ENCODE measurements at regions not wholly inside any gene's neighbourhood (a gene's known extent, or its start where the extent isn't known, plus 50 kb on each side); places are given as distances from the start of the nearest gene placed in this dataset.
"Not testable (repeated sequence)": the region's sequence is repeated elsewhere in the genome, so short reads cannot be mapped to it uniquely, and the experiment has no call there.

DNA sequence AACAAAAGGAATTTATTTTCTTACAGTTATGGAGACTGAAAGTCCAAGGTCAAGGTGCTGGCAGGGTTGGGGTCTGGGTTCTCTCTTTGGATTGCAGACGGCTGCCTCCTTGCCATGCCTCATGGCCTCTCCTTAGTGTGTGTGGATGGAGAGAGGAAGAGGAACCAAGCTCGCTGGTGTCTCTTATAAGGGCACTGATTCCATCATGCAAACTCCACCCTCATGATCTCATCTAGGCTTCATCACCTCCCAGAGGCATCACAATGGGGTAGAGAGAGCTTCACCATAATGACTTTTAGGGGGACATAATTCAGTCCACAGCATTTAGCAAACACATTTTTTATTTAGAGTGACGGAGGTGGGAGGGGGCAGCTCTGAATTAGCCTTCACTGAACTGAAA lies 104.9 kb upstream of the ABCC4 start:
- TF ChIP-seq ZNF274 (IDR thresholded peaks at IDR 0.05; ENCODE audit: low read depth, low read length): no peak
- H3K4me3 ChIP-seq (ENCODE audit: low read length): no peak overlapping the region

DNA sequence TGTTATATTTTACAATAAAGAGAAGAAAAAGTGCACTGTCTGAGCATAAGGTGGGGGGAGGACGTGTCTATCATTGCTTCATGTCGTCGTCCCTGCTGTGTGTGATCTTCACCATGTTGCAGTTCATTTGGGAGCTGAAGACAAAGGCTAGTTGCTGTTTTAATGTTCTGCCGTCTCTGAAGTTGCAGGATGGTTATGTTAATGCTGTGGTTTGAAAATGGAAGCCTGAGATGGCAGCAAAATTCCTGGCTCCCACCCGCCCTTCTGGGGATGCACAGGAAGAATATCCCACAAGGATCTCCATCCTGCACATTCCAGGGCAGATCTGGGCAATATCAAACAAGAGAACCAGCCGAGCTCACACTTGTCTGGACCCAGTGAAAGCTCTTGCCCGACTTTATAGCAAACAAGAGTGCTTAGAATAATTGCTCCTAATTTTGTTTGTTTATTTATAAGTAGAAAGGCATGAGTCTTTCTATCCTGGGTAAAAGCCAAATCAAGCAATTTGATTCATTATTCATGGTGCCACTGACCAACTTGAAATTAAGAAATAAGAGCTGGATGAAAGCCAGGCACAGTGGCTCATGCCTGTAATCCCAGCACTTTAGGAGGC lies 110.3 kb upstream of the ABCC4 start:
- no peak for TF ChIP-seq ZNF274 (IDR thresholded peaks at IDR 0.05; ENCODE audit: low read depth, low read length)
- no peak overlapping the region for H3K4me3 ChIP-seq (ENCODE audit: low read length)

DNA sequence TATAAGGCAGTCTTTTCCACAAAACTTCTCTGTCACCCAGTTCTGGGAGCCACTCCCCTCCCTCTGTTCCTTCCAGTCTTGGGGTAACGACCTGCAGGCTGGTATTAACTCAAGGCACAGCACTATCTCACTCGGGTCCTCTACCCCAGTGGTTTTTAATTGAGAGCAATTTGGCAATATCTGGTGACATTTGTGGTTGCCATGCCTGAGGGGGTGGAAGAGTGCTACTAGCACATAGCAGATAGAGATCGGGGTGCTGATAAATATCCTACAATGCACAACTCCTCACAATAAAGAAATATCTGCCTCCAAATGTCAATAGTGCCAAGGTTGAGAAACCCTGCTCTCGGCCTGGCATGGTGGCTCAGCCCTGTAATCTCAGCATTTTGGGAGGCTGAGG lies 117.7 kb upstream of the ABCC4 start:
- no peak overlapping the region for H3K4me3 ChIP-seq (ENCODE audit: low read length)
- TF ChIP-seq ZNF274 (IDR thresholded peaks at IDR 0.05; ENCODE audit: low read depth, low read length): no peak

DNA sequence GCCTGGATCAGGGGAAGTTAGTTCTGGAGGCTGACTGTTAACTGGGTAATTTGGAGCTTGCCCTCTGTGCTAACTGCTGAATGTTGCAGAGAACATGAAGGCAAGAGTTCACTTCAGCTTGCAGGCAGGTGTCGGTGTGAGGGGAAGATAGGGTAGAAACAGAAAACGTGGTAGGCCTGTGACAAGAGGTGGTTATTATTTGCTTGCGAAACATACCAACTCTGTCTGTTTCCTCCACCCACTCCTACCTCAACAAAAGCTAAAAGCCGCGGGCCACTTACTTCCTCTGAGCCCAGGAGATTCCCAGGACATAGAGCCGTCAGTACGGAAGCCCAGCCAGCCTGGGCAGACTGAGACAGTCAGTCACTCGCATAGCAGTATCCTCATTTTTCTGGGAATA lies 119.2 kb upstream of the ABCC4 start:
- no peak for TF ChIP-seq ZNF274 (IDR thresholded peaks at IDR 0.05; ENCODE audit: low read depth, low read length)
- H3K4me3 ChIP-seq (ENCODE audit: low read length): no peak overlapping the region

DNA sequence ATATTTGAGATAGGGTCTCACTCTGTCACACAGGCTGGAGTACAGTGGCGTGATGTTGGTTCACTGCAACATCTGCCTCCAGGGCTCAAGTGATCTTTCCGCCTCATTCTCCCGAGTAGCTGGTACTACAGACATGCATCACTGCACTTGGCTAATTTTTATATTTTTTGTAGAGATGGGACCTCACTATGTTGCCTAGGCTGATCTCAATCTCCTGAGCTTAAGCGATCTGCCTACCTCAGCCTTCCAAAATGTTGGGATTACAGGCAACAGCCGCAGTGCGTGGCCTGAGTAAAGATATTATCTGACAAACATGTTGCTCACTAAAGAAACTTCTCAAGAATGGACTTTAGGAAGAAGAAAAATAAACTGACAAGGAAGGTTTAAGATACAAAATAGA lies 125.4 kb upstream of the ABCC4 start:
- no peak for TF ChIP-seq ZNF274 (IDR thresholded peaks at IDR 0.05; ENCODE audit: low read depth, low read length)
- H3K4me3 ChIP-seq (ENCODE audit: low read length): no peak overlapping the region

DNA sequence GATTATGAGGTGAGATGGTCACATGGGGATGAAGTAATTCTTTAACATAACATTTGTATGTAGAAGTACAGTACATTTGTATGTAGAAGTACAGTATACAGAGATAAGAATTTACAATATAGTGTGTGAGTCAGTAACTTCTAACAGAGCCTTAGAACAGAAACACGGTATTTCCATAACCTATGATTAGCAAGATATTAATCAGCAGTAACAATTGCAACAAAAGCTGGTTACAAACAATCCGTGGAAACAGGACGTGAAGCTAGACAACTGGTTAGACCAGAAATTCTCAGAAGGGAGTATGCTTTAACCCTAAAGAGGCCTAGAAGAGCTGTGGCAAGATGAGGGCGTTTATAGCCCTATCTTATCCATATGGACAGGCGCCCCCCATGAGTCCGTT lies 122.0 kb upstream of the CLDN10 start:
- H3K4me3 ChIP-seq (ENCODE audit: low read length): not testable (repeated sequence)

DNA sequence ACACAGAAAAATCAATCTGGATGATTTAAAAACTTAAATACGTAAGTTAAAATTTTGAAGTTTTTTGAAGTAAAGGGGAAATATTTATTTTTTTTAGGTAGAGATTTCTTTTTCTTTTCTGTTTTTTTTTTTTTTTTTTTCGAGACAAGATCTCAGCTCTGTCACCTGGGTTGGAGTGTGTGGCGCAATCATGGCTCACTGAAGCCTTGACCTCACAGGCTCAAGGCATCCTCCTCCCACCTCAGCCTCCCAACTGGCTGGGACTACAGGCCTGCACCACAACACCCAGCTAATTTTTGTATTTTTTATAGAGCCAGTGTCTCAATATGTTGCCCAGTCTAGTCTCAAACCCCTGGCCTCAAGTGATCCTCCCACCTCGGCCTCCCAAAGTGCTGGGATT lies 120.4 kb upstream of the CLDN10 start:
- TF ChIP-seq ZNF274 (IDR thresholded peaks at IDR 0.05; ENCODE audit: low read depth, low read length): no peak
- H3K4me3 ChIP-seq (ENCODE audit: low read length): no peak overlapping the region

DNA sequence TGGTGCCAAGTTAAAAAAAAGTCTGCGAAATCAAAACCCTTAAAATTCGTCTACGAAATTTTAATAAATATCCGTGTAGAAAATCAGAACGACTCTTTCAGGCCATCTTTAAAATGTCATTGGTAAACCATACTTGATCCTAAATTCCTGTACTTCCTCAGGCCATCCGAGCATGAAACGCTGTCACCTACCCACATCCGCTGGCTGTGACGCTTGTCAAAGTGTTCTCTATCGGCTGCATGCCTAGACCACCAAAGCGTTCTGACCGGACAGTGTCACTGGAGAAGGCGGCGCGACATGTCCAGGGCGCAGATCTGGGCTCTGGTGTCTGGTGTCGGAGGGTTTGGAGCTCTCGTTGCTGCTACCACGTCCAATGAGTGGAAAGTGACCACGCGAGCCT lies 119.0 kb upstream of the CLDN10 start:
- no peak overlapping the region for H3K4me3 ChIP-seq (ENCODE audit: low read length)
- no peak for TF ChIP-seq ZNF274 (IDR thresholded peaks at IDR 0.05; ENCODE audit: low read depth, low read length)

DNA sequence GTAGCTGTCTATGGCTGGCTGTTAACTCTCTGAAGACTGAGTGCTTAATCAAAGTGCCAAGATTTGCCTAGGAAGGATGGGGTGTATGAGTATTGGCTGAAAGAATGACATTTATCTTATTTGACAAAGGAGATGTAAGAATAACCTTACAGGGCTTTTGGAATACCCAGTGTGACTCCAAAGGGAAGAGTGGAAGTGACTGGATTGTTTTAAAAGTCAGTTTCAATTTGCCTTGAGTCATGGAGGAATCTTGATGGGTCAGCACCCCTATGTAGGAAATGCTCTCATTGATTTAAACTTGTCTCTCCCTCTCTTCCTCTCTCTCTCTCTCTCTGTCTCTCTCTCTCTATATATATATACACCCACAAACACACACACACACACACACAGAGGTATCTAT lies 118.4 kb upstream of the CLDN10 start:
- TF ChIP-seq ZNF274 (IDR thresholded peaks at IDR 0.05; ENCODE audit: low read depth, low read length): no peak
- H3K4me3 ChIP-seq (ENCODE audit: low read length): no peak overlapping the region

DNA sequence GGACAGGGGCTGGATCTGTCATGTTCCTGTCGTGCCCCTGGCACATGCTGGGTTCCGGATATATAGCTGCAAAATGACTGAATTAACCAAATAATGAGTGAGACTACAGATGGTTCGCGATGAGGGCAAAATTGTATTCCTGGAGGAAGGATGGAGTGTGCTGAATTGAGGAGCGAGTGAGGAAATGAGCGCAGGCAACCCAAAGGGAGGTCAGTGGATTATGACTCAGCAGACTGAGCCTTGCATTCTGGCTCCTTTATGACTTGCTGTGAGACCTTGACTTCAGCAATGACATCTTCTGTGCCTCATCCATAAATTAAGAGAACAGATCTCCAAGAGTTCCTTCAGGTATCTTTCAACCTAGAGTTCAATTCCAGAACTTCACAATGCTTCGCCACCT lies 115.0 kb upstream of the CLDN10 start:
- H3K4me3 ChIP-seq (ENCODE audit: low read length): no peak overlapping the region
- TF ChIP-seq ZNF274 (IDR thresholded peaks at IDR 0.05; ENCODE audit: low read depth, low read length): no peak

DNA sequence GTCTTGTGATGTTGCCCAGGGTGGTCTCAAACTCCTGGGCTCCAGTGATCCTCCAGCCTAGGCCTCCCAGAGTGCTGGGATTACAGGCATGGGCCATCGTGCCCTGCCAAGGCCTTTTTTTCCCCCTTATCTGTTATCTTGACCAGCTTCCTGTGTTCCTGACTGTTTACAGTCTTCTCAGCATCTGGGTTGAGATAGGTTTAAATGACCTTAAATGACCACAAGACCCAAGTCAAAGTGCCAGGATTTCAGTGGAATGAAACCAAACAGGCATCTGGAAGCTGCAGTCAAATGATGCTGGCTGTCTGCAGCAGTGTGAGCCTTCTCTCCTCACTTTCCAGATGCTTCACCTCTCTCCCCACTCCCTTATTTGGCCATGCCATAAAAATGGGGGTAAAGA lies 114.2 kb upstream of the CLDN10 start:
- no peak for TF ChIP-seq ZNF274 (IDR thresholded peaks at IDR 0.05; ENCODE audit: low read depth, low read length)
- H3K4me3 ChIP-seq (ENCODE audit: low read length): no peak overlapping the region

DNA sequence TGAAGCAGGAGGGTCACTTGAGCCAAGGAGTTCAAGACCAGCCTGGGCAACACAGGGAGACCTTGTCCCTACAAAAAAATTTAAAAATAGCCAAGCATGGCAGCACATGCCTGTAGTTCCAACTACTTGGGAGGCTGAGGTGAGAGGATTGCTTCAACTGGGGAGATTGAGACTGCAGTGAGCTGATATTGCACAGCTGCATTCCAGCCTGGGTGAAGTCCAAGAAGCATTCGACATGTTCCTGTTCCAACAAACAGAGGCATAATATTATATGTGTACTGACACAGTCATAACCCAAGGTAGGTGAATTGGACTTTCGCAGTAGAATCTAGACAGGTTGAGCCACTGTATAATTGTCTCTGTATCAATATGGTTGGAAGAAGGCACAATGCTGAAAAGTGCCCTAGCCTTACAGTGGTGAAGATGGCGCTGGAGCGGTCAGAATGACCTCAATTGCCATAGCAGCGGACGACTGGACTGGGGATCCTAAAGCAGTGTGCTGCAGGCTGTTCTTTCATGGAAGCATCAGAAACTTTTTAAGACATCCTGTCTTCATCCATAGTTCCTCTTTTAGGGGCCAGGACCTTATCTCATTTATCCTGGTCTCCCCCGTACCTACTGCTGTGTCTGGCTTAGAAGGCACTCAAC lies 112.0 kb upstream of the CLDN10 start:
- no peak overlapping the region for H3K4me3 ChIP-seq (ENCODE audit: low read length)
- TF ChIP-seq ZNF274 (IDR thresholded peaks at IDR 0.05; ENCODE audit: low read depth, low read length): no peak

DNA sequence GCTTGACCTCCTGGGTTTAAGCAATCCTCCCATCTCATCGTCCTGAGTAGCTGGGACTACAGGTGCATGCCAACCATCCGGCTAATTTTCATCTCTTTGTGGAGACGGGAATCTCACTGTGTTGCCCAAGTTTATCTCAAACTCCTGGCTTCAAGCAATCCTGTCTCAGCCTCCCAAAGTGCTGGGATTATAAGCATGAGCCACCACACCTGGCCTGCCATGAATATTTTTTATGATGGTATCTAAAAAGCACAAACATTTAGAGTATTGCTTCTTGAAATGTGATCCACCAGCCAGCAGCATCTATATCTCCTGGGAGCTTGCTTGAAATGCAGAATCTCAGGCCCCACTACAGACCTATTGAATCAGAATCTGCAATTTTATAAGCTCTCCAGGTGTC lies 111.2 kb upstream of the CLDN10 start:
- no peak for TF ChIP-seq ZNF274 (IDR thresholded peaks at IDR 0.05; ENCODE audit: low read depth, low read length)
- no peak overlapping the region for H3K4me3 ChIP-seq (ENCODE audit: low read length)

DNA sequence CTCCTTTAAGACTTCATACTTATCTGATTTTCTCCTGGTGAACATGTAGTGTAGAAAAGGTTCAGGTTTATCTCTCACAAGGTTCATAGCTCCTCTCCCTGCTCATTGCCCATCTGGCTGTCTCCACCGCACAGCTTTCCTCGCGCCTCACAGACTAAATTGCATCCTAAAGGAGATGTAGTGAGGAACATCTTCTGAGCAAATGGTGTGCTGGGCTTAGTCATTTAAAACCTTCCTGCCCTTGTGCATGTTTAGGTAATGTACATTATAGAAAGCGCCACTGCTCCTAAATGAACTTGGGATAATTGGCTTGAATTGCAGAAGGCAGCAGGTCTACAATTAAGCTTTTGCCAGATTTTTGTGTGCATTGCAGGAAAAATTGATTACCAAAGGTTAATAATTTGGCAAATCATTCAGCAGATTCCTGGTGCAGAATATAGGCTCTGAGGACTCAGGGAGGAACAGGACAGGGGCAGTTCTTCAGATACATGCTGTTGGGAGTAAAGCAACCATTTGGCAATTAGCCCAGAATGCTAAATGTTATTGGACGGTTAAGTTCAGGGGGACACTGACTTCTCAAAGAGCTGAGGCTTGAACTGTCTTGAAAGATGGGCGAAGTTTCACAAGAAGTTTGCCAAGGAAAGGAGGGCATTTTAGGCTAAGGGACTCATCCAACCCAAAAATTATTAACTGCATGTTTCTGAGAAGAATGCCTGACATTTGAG lies 108.4 kb upstream of the CLDN10 start:
- no peak for TF ChIP-seq ZNF274 (IDR thresholded peaks at IDR 0.05; ENCODE audit: low read depth, low read length)
- H3K4me3 ChIP-seq (ENCODE audit: low read length): no peak overlapping the region

DNA sequence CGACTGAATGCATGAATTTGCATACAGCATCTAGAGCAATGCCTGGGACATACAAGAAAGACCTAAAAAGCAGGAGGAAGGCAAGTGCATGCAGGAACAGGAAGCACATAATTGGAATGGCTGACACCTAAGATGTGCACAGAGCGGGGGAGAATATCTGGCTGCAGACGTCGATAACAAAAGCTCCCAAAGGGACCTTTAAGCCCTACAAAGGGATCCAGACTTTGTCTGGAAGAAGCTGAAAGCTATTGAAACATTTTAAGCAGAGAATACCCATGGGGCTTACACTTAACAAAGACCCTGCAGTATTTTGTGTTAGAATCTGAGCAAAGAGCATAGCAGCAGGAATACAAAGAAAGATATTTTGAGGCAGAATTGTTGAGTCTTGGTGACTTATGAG lies 107.4 kb upstream of the CLDN10 start:
- no peak for TF ChIP-seq ZNF274 (IDR thresholded peaks at IDR 0.05; ENCODE audit: low read depth, low read length)
- no peak overlapping the region for H3K4me3 ChIP-seq (ENCODE audit: low read length)

Data from GM08714 (cell line).